H9 (cell line): ENCODE measurements at regions not wholly inside any gene's neighbourhood (a gene's known extent, or its start where the extent isn't known, plus 50 kb on each side); places are given as distances from the start of the nearest gene placed in this dataset.
A peak's percentile ranks its signal among the peaks of the same experiment; 100 is the strongest.

Source experiments
- DNase-seq: peaks from one replicate; pipeline ENCODE4 v3.0.0-alpha.2; 2017
- H2AFZ ChIP-seq: one replicate; pipeline ENCODE4 v1.6.1; 2013; ENCODE audit warnings: mild to moderate bottlenecking, low read length, control low read depth, moderate library complexity
- H2AK5ac ChIP-seq: 2 replicates; pipeline ENCODE4 v1.6.1; 2013; ENCODE audit warnings: low read length, control low read depth, mixed read lengths; ENCODE audit not compliant: insufficient read length
- H2BK120ac ChIP-seq: one replicate; pipeline ENCODE4 v1.6.1; 2013; ENCODE audit warnings: low read depth, mild to moderate bottlenecking, low read length, control low read depth, inconsistent platforms; ENCODE audit not compliant: poor library complexity, severe bottlenecking
- H2BK12ac ChIP-seq: 2 replicates; pipeline ENCODE4 v1.6.1; 2013; ENCODE audit warnings: low read length, control low read depth, mixed read lengths, low read depth; ENCODE audit not compliant: insufficient read length
- H2BK15ac ChIP-seq: 2 replicates; pipeline ENCODE4 v1.6.1; 2013; ENCODE audit warnings: low read depth, low read length, control low read depth
- H2BK20ac ChIP-seq: one replicate; pipeline ENCODE4 v1.6.1; 2013; ENCODE audit warnings: low read depth, mild to moderate bottlenecking, low read length, control low read depth, inconsistent platforms; ENCODE audit not compliant: poor library complexity, severe bottlenecking
- H2BK5ac ChIP-seq: 2 replicates; pipeline ENCODE4 v1.6.1; 2013; ENCODE audit warnings: low read length, control low read depth, mixed read lengths; ENCODE audit not compliant: insufficient read length
- H3K14ac ChIP-seq: 2 replicates; pipeline ENCODE4 v1.6.1; 2013; ENCODE audit warnings: low read length, control low read depth; ENCODE audit not compliant: insufficient read depth
- H3K18ac ChIP-seq: 2 replicates; pipeline ENCODE4 v1.6.1; 2013; ENCODE audit warnings: low read depth, mild to moderate bottlenecking, mixed read lengths, low read length, control low read depth; ENCODE audit not compliant: insufficient read length
- H3K23ac ChIP-seq: 2 replicates; pipeline ENCODE4 v1.6.1; 2013; ENCODE audit warnings: low read length, control low read depth, mixed read lengths, low read depth; ENCODE audit not compliant: insufficient read length
- H3K23me2 ChIP-seq: 2 replicates; pipeline ENCODE4 v1.6.1; 2013; ENCODE audit warnings: low read depth, mild to moderate bottlenecking, mixed read lengths, low read length, control low read depth; ENCODE audit not compliant: insufficient read length, poor library complexity, severe bottlenecking
- H3K27ac ChIP-seq: 2 replicates; pipeline ENCODE4 v1.5.1; 2013; ENCODE audit warnings: low read length, control low read depth, mixed read lengths, low read depth; ENCODE audit not compliant: insufficient read length
- H3K27me3 ChIP-seq: 2 replicates; pipeline ENCODE4 v1.6.1; 2013; ENCODE audit warnings: low read length, control low read depth, inconsistent platforms; ENCODE audit not compliant: insufficient read depth
- H3K4ac ChIP-seq: 2 replicates; pipeline ENCODE4 v1.6.1; 2013; ENCODE audit warnings: low read depth, mild to moderate bottlenecking, control low read depth, inconsistent platforms, low read length, moderate library complexity
- H3K4me1 ChIP-seq: 2 replicates; pipeline ENCODE4 v1.6.1; 2013; ENCODE audit warnings: low read length, control low read depth, inconsistent platforms; ENCODE audit not compliant: insufficient read depth
- H3K4me2 ChIP-seq: 2 replicates; pipeline ENCODE4 v1.6.1; 2013; ENCODE audit warnings: low read length, control low read depth, mixed read lengths; ENCODE audit not compliant: insufficient read length, insufficient read depth
- H3K56ac ChIP-seq: 2 replicates; pipeline ENCODE4 v1.6.1; 2013; ENCODE audit warnings: low read depth, mild to moderate bottlenecking, mixed read lengths, low read length, control low read depth; ENCODE audit not compliant: insufficient read length
- H3K79me1 ChIP-seq: 2 replicates; pipeline ENCODE4 v1.6.1; 2013; ENCODE audit warnings: low read depth, mild to moderate bottlenecking, moderate library complexity, low read length, control low read depth, inconsistent platforms; ENCODE audit not compliant: insufficient read depth, poor library complexity, severe bottlenecking
- H3K79me2 ChIP-seq: 2 replicates; pipeline ENCODE4 v1.6.1; 2013; ENCODE audit warnings: low read length, control low read depth, inconsistent platforms; ENCODE audit not compliant: insufficient read depth
- H3K9ac ChIP-seq: 2 replicates; pipeline ENCODE4 v1.6.1; 2013; ENCODE audit warnings: low read length, control low read depth, mixed read lengths; ENCODE audit not compliant: insufficient read length; ENCODE audit errors: extremely low read depth
- H3K9me3 ChIP-seq: one replicate; pipeline ENCODE4 v1.6.1; 2013; ENCODE audit warnings: low read depth, low read length, inconsistent platforms; ENCODE audit not compliant: control insufficient read depth
- H3T11ph ChIP-seq: one replicate; pipeline ENCODE4 v1.6.1; 2013; ENCODE audit warnings: mild to moderate bottlenecking, low read length, control low read depth, inconsistent platforms
- H4K20me1 ChIP-seq: one replicate; pipeline ENCODE4 v1.6.1; 2013; ENCODE audit not compliant: control insufficient read depth, insufficient read length, insufficient read depth
- H4K5ac ChIP-seq: 2 replicates; pipeline ENCODE4 v1.6.1; 2013; ENCODE audit warnings: low read depth, mild to moderate bottlenecking, mixed read lengths, low read length, control low read depth; ENCODE audit not compliant: insufficient read length
- H4K8ac ChIP-seq: replicated peaks from 2 replicates; pipeline ENCODE4 v1.6.1; 2013; ENCODE audit warnings: low read length, control low read depth, mixed read lengths, low read depth; ENCODE audit not compliant: insufficient read length
- H4K91ac ChIP-seq: 2 replicates; pipeline ENCODE4 v1.6.1; 2013; ENCODE audit warnings: low read depth, mild to moderate bottlenecking, moderate library complexity, mixed read lengths, low read length, control low read depth; ENCODE audit not compliant: insufficient read length
- H3K27ac Mint-ChIP-seq, 3 experiments: 2 replicates in 2 of 3; 3 replicates in 1 of 3; pipeline ENCODE4 v1.8.0; 2020 to 2021; ENCODE audit warnings: mixed read lengths in 3 of 3, mild to moderate bottlenecking in 1 of 3, moderate library complexity in 1 of 3
- H3K27me3 Mint-ChIP-seq: 2 replicates; pipeline ENCODE4 v1.8.0; 2021; ENCODE audit warnings: low read depth, mild to moderate bottlenecking, moderate library complexity, mixed read lengths
- H3K36me3 Mint-ChIP-seq, 3 experiments: 2 replicates in 2 of 3; 3 replicates in 1 of 3; pipeline ENCODE4 v1.8.0; 2020 to 2021; ENCODE audit warnings: low read depth in 3 of 3, mixed read lengths in 3 of 3; ENCODE audit not compliant: insufficient read depth in 1 of 3
- H3K4me1 Mint-ChIP-seq, 2 experiments: 2 replicates each; pipeline ENCODE4 v1.8.0; 2020; ENCODE audit warnings: mixed read lengths in 2 of 2
- H3K4me3 Mint-ChIP-seq, 2 experiments: 2 replicates in 1 of 2; 3 replicates in 1 of 2; pipeline ENCODE4 v1.8.0; 2020 to 2021; ENCODE audit warnings: mild to moderate bottlenecking in 2 of 2, mixed read lengths in 2 of 2, moderate library complexity in 1 of 2
- H3K9me3 Mint-ChIP-seq, 2 experiments: 2 replicates in 1 of 2; 3 replicates in 1 of 2; pipeline ENCODE4 v1.8.0; 2020; ENCODE audit warnings: mild to moderate bottlenecking in 2 of 2, mixed read lengths in 2 of 2, moderate library complexity in 1 of 2
- WGBS: extraction: QIAGEN DNeasy Blood & Tissue Kit; methylation state at CpG from one replicate; pipeline ENCODE4 v1.1.7; 2013; ENCODE audit warnings: missing lambda C conversion rate, low lambda C conversion rate, mixed read lengths; ENCODE audit not compliant: insufficient read length; ENCODE audit errors: extremely low coverage; 5-methylcytosine and 5-hydroxymethylcytosine counted together
- TF ChIP-seq, protein P1 (sequence below): fragments of 200-600 bp; sonication (generic); conservative IDR thresholded peaks from 3 replicates; pipeline ENCODE4 v1.8.0; 2021; ENCODE audit warnings: antibody characterized with exemption, mild to moderate bottlenecking

DNA sequence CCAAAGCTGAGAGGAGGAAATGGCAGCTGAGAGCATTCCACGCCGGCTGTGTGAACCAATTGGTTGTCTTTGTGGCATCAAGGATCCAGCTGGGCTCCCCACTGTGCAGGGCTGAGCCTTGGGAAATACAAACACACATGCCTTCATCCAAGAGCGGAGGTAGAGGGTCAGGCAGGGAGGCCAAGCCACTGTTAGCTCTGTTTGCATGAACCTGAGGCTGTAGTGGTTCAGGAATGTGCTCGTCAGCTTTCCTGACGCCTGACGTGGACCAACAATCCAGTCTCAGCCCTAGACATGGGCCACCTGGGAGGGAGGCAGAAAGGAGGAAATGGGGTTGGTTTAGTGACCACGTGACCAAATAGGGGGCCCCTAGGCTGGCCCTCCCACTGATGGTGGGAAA lies 276.9 kb downstream of the TLE3 start:
- Histone ChIP-seq H3K4me1 (peaks cover 6% of the 10 kb centered on the region; the same call in 1 of the 2 replicates), H2BK120ac (no peak overlapping the region), H3T11ph (no peak overlapping the region), H3K79me2 (no peaks in the 10 kb centered on the region), H2BK12ac (no peak overlapping the region), H2BK5ac (no peak overlapping the region), H4K91ac (no peak overlapping the region), H3K27ac (no peak overlapping the region), H2BK20ac (no peak overlapping the region), H3K23ac (no peak overlapping the region), H4K20me1 (no peaks in the 10 kb centered on the region), H3K9me3 (no peaks in the 10 kb centered on the region), H2BK15ac (no peak overlapping the region), H3K4me2 (no peak overlapping the region), H4K8ac (no peak overlapping the region), H2AK5ac (no peak overlapping the region), H3K4ac (no peak overlapping the region), H3K14ac (no peak overlapping the region), H4K5ac (no peak overlapping the region), H3K27me3 (no peaks in the 10 kb centered on the region), H2AFZ (no peak overlapping the region), H3K9ac (no peak overlapping the region), H3K79me1 (no peaks in the 10 kb centered on the region), H3K56ac (no peak overlapping the region), H3K18ac (no peak overlapping the region), H3K23me2 (no peaks in the 10 kb centered on the region)
- Mint-ChIP-seq H3K9me3 (no peaks in the 10 kb centered on the region; a peak in 2 of 5 replicates), H3K27me3 (peaks cover 54% of the 10 kb centered on the region), H3K27ac (0 out of 7 replicates have a peak overlapping the region, but pooled peaks of 1 of the 3 experiments have one; percentile 39), H3K4me1 (peaks cover 19 to 23% of the 10 kb centered on the region in 2 experiments), H3K36me3 (no peaks in the 10 kb centered on the region; a peak in 2 of 7 replicates), H3K4me3 (no peak overlapping the region)
- TF ChIP-seq, protein P1, sequence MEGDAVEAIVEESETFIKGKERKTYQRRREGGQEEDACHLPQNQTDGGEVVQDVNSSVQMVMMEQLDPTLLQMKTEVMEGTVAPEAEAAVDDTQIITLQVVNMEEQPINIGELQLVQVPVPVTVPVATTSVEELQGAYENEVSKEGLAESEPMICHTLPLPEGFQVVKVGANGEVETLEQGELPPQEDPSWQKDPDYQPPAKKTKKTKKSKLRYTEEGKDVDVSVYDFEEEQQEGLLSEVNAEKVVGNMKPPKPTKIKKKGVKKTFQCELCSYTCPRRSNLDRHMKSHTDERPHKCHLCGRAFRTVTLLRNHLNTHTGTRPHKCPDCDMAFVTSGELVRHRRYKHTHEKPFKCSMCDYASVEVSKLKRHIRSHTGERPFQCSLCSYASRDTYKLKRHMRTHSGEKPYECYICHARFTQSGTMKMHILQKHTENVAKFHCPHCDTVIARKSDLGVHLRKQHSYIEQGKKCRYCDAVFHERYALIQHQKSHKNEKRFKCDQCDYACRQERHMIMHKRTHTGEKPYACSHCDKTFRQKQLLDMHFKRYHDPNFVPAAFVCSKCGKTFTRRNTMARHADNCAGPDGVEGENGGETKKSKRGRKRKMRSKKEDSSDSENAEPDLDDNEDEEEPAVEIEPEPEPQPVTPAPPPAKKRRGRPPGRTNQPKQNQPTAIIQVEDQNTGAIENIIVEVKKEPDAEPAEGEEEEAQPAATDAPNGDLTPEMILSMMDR = no peak
- DNase-seq = peak; percentile 83
- whole genome bisulfite sequencing = no CpG with 5 or more reads among the region's 7 CpGs
